ENCODE measurements at regions not wholly inside any gene's neighbourhood (a gene's known extent, or its start where the extent isn't known, plus 50 kb on each side); places are given as distances from the start of the nearest gene placed in this dataset.

GRCh38 chr4:43242606-43243005 lies 350.1 kb downstream of the GRXCR1 start:
- TF ChIP-seq JUNB (IDR thresholded peaks at IDR 0.05; ENCODE audit: unreplicated experiment), result no peak
- no peak for TF ChIP-seq CTCF (conservative IDR thresholded peaks at IDR 0.05; ENCODE audit: low read depth in 2 of 2)
- no peak for TF ChIP-seq ETS1 (IDR thresholded peaks at IDR 0.05)
- no peak for TF ChIP-seq EZH2phosphoT487 (IDR thresholded peaks at IDR 0.05; ENCODE audit: unreplicated experiment)
- TF ChIP-seq REST (IDR thresholded peaks at IDR 0.05; ENCODE audit: unreplicated experiment), result no peak
- TF ChIP-seq EZH2 (IDR thresholded peaks at IDR 0.05; ENCODE audit: low read depth, unreplicated experiment), result no peak
- no peak for TF ChIP-seq ZNF114 (CRISPR knock-in tag; IDR thresholded peaks at IDR 0.05)
- TF ChIP-seq POLR2AphosphoS5 (IDR thresholded peaks at IDR 0.05; ENCODE audit: low read depth), result no peak

Data from GM23338 (cell line).